Trophoblast cell (in vitro differentiated cells and primary cell): ENCODE measurements at regions not wholly inside any gene's neighbourhood (a gene's known extent, or its start where the extent isn't known, plus 50 kb on each side); places are given as distances from the start of the nearest gene placed in this dataset.

Experiments used
- DNase-seq, 2 donors: peaks; one replicate each; pipeline ENCODE4 v3.0.0-alpha.2; 2016
- H2AFZ ChIP-seq: 2 replicates; pipeline ENCODE4 v1.6.1; 2013; ENCODE audit warnings: low read length, moderate library complexity, mild to moderate bottlenecking; ENCODE audit not compliant: insufficient read depth, poor library complexity
- H2AK5ac ChIP-seq: 2 replicates; pipeline ENCODE4 v1.6.1; 2013; ENCODE audit warnings: mild to moderate bottlenecking, low read length
- H2BK120ac ChIP-seq: 2 replicates; pipeline ENCODE4 v1.6.1; 2013; ENCODE audit warnings: low read length, mild to moderate bottlenecking, moderate library complexity; ENCODE audit not compliant: insufficient read depth, poor library complexity
- H2BK12ac ChIP-seq: 2 replicates; pipeline ENCODE4 v1.6.1; 2013; ENCODE audit warnings: mild to moderate bottlenecking, low read length, moderate library complexity
- H2BK5ac ChIP-seq: 2 replicates; pipeline ENCODE4 v1.6.1; 2013; ENCODE audit warnings: low read length, low read depth, moderate library complexity, mild to moderate bottlenecking; ENCODE audit not compliant: poor library complexity
- H3K14ac ChIP-seq: 2 replicates; pipeline ENCODE4 v1.6.1; 2013; ENCODE audit warnings: mild to moderate bottlenecking, low read length
- H3K18ac ChIP-seq: 2 replicates; pipeline ENCODE4 v1.6.1; 2013; ENCODE audit warnings: mild to moderate bottlenecking, low read length
- H3K23ac ChIP-seq: 2 replicates; pipeline ENCODE4 v1.6.1; 2013; ENCODE audit warnings: low read length
- H3K27ac ChIP-seq: 2 replicates; pipeline ENCODE4 v1.5.1; 2013; ENCODE audit warnings: low read depth, mild to moderate bottlenecking, inconsistent platforms, low read length, moderate library complexity
- H3K27me3 ChIP-seq: 2 replicates; pipeline ENCODE4 v1.6.1; 2013; ENCODE audit warnings: inconsistent platforms, mild to moderate bottlenecking, low read length, moderate library complexity; ENCODE audit not compliant: insufficient read depth
- H3K36me3 ChIP-seq, 2 experiments: 1 replicate in 1 of 2; 2 replicates in 1 of 2; pipeline ENCODE4 v1.6.1; 2013; ENCODE audit warnings: low read length in 2 of 2, mild to moderate bottlenecking in 2 of 2, moderate library complexity in 1 of 2; ENCODE audit not compliant: insufficient read depth in 2 of 2, control insufficient read depth in 1 of 2
- H3K4ac ChIP-seq: 2 replicates; pipeline ENCODE4 v1.6.1; 2013; ENCODE audit warnings: low read depth, mild to moderate bottlenecking, low read length, moderate library complexity
- H3K4me1 ChIP-seq, 2 experiments: 1 replicate in 1 of 2; 2 replicates in 1 of 2; pipeline ENCODE4 v1.6.1; 2013; ENCODE audit warnings: low read length in 2 of 2, mild to moderate bottlenecking in 2 of 2, moderate library complexity in 1 of 2; ENCODE audit not compliant: insufficient read depth in 2 of 2, control insufficient read depth in 1 of 2
- H3K4me2 ChIP-seq: 2 replicates; pipeline ENCODE4 v1.6.1; 2013; ENCODE audit warnings: inconsistent platforms, mild to moderate bottlenecking, low read length, moderate library complexity
- H3K4me3 ChIP-seq: 2 replicates; pipeline ENCODE4 v1.5.1; 2013; ENCODE audit warnings: mild to moderate bottlenecking, low read depth, low read length, inconsistent platforms
- H3K79me1 ChIP-seq: one replicate; pipeline ENCODE4 v1.6.1; 2013; ENCODE audit warnings: low read length
- H3K79me2 ChIP-seq: 2 replicates; pipeline ENCODE4 v1.6.1; 2013; ENCODE audit warnings: low read length, mild to moderate bottlenecking; ENCODE audit not compliant: control insufficient read depth, insufficient read depth, poor library complexity
- H3K9ac ChIP-seq: 2 replicates; pipeline ENCODE4 v1.6.1; 2013; ENCODE audit warnings: mild to moderate bottlenecking, low read length
- H3K9me3 ChIP-seq: 2 replicates; pipeline ENCODE4 v1.6.1; 2013; ENCODE audit warnings: low read depth, mild to moderate bottlenecking, control low read depth, inconsistent platforms, low read length; ENCODE audit not compliant: insufficient read depth
- H4K12ac ChIP-seq: 2 replicates; pipeline ENCODE4 v1.6.1; 2013; ENCODE audit warnings: low read depth, mild to moderate bottlenecking, low read length, moderate library complexity
- H4K8ac ChIP-seq: 2 replicates; pipeline ENCODE4 v1.6.1; 2013; ENCODE audit warnings: low read depth, mild to moderate bottlenecking, low read length, moderate library complexity
- H4K91ac ChIP-seq: one replicate; pipeline ENCODE4 v1.6.1; 2013; ENCODE audit warnings: low read depth, mild to moderate bottlenecking, low read length, moderate library complexity
- WGBS: extraction: QIAGEN DNeasy Blood & Tissue Kit; methylation state at CpG from one replicate; pipeline ENCODE4 v1.1.7; 2013; ENCODE audit warnings: missing lambda C conversion rate; ENCODE audit not compliant: insufficient read length, insufficient coverage; ENCODE audit errors: extremely low coverage; 5-methylcytosine and 5-hydroxymethylcytosine counted together

DNA sequence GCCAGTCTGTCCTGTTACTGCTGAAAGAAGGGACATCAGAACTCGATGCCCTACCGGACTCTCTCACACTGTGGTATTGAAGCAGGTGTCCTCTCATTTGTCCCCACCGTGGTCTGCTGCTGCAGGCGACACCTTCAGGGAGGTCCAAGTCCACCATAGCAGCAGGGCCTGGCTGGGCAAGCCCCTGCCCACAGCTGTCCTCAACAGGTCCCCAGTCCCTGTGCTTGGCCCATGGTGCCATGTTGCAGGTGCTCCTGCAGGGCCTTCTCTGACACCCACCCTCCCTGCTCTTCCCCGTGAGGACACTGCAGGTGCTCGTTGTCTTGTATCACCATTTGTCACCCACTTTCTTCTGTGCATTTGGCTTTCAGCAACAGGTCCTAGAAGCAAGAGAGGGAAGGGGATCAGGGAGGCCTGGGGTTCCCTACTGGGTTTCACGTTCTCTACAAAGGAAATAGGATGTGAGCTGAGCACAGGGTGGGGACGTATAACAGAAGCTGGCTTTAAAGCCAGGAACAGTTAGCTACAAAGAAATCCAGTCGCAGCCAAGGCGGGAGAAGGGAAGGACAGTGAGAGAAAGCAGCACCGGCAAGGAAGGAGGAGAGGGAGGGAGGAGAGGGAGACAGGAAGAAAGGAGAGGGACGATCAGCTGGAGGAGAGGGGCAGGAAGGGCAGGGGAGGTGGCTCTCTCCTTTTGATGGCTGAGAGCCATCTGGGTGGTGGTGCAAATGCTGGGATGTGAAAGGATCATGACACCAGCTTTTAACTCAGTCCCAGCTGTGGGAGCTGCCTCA, 117.7 kb upstream of the FRMD4A start:
- H3K9ac ChIP-seq, result no peak overlapping the region
- no peaks in the 10 kb centered on the region for H3K79me2 ChIP-seq
- H3K79me1 ChIP-seq, result no peaks in the 10 kb centered on the region
- no peak overlapping the region for H4K91ac ChIP-seq
- H3K27me3 ChIP-seq, result no peaks in the 10 kb centered on the region
- H3K36me3 ChIP-seq, result no peaks in the 10 kb centered on the region
- no peak for DNase-seq
- H3K9me3 ChIP-seq, result peaks cover 1% of the 10 kb centered on the region
- H2AK5ac ChIP-seq, result no peak overlapping the region
- H3K27ac ChIP-seq, result no peak overlapping the region
- no peak overlapping the region for H2BK120ac ChIP-seq
- no peak overlapping the region for H3K14ac ChIP-seq
- no peak overlapping the region for H2AFZ ChIP-seq
- no peak overlapping the region for H3K23ac ChIP-seq
- no peak overlapping the region for H4K8ac ChIP-seq
- no peak overlapping the region for H2BK12ac ChIP-seq
- no peak overlapping the region for H3K4me2 ChIP-seq
- H2BK5ac ChIP-seq, result no peak overlapping the region
- H4K12ac ChIP-seq, result no peak overlapping the region
- no peak overlapping the region for H3K18ac ChIP-seq
- WGBS, result no CpG with 5 or more reads among the region's 12 CpGs
- H3K4me1 ChIP-seq, result no peaks in the 10 kb centered on the region
- no peak overlapping the region for H3K4ac ChIP-seq
- H3K4me3 ChIP-seq, result no peak overlapping the region

DNA sequence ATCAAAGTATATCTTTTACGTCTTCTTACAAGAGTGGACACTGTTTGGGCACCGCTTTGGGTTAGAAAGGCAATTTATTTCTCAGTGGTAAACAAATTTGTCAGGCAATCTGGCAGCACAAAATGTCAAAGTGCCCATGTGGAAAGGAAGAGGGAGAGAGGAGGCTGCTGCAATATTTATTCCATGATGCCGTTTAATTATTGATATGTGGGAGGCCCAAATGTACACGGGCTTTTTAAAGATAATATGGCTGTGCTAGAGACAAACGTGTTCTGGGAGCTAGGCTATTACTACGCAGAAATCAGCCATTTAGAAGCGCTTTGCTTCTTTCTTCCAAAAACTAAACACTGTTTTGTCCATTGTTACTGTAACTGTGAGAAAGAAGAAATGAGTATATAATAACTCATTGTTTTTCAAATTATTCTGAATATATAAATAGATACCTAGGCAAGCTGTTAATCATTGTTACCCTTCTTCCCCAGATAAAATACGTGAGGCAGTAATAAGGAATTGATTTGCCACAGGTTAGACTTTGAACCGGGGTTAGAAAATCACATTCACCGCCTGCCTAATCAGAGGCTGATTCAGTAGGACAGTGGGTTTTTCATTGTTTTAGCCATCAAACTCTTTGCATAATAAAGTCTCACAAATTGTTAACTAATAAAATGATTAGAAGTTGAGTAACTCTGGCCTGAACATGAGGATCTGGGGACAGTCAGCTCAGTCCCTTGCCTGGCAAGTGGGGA, 116.5 kb upstream of the FRMD4A start:
- no peak overlapping the region for H2AFZ ChIP-seq
- H3K27ac ChIP-seq, result no peak overlapping the region
- no peak overlapping the region for H2BK120ac ChIP-seq
- no peak overlapping the region for H3K4me2 ChIP-seq
- no peak overlapping the region for H4K91ac ChIP-seq
- H3K4me3 ChIP-seq, result no peak overlapping the region
- no peak overlapping the region for H4K8ac ChIP-seq
- H3K36me3 ChIP-seq, result no peaks in the 10 kb centered on the region
- H3K23ac ChIP-seq, result no peak overlapping the region
- H3K14ac ChIP-seq, result no peak overlapping the region
- no peak for DNase-seq
- no peak overlapping the region for H3K18ac ChIP-seq
- H3K27me3 ChIP-seq, result no peaks in the 10 kb centered on the region
- no peak overlapping the region for H2AK5ac ChIP-seq
- H3K9me3 ChIP-seq, result no peaks in the 10 kb centered on the region
- no peak overlapping the region for H3K4ac ChIP-seq
- H2BK5ac ChIP-seq, result no peak overlapping the region
- no peaks in the 10 kb centered on the region for H3K4me1 ChIP-seq
- no peaks in the 10 kb centered on the region for H3K79me1 ChIP-seq
- H4K12ac ChIP-seq, result no peak overlapping the region
- H3K79me2 ChIP-seq, result no peaks in the 10 kb centered on the region
- no peak overlapping the region for H2BK12ac ChIP-seq
- no CpG with 5 or more reads among the region's 10 CpGs for WGBS
- H3K9ac ChIP-seq, result no peak overlapping the region

DNA sequence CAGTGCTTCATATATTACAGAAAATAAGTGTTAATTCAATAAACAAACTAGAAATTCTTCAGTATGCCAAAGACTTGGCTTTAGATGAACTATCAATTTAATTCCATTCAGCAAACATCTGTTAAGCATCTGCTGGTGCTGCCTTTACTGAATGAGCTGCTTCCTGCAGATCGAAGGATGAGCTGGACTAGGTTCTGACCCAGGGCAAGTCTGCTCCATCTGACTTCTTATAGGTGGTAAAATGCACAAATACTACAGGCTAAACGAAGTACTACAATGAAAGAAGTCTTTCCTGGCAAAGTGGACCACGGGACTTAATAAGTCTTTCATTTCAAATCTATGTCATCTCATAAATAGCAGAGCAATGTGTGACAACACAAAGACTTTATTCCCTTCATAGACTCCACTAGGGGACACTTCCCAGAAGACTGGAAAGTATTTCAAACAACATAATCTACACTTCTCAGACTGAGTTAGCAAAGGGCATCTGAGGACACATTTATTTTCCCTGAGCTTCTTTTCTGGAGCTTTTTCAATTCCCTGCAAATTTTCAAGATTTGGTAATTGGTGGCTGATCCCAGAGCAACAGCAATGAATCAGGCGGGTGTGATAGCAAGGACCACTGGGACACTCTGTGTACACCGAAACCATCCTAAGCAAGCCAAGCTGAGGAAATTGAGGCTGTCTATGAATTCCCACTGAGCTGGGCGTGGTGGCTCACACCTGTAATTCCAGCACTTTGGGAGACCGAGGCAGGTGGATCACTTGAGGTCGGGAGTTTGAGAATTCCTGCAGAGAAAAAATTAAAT, 108.9 kb upstream of the FRMD4A start:
- no peak for DNase-seq
- no peak overlapping the region for H3K9ac ChIP-seq
- no peaks in the 10 kb centered on the region for H3K27me3 ChIP-seq
- H3K4ac ChIP-seq, result no peak overlapping the region
- H3K18ac ChIP-seq, result no peak overlapping the region
- H3K4me1 ChIP-seq, result no peaks in the 10 kb centered on the region
- H3K36me3 ChIP-seq, result no peaks in the 10 kb centered on the region
- H2BK120ac ChIP-seq, result no peak overlapping the region
- H2BK12ac ChIP-seq, result no peak overlapping the region
- H3K79me1 ChIP-seq, result no peaks in the 10 kb centered on the region
- no peak overlapping the region for H3K23ac ChIP-seq
- H3K4me3 ChIP-seq, result no peak overlapping the region
- no peaks in the 10 kb centered on the region for H3K9me3 ChIP-seq
- no peak overlapping the region for H3K27ac ChIP-seq
- H4K8ac ChIP-seq, result no peak overlapping the region
- no CpG with 5 or more reads among the region's 8 CpGs for WGBS
- H2AK5ac ChIP-seq, result no peak overlapping the region
- no peak overlapping the region for H2BK5ac ChIP-seq
- no peak overlapping the region for H4K91ac ChIP-seq
- H3K4me2 ChIP-seq, result no peak overlapping the region
- H4K12ac ChIP-seq, result no peak overlapping the region
- H3K14ac ChIP-seq, result no peak overlapping the region
- no peak overlapping the region for H2AFZ ChIP-seq
- H3K79me2 ChIP-seq, result no peaks in the 10 kb centered on the region

DNA sequence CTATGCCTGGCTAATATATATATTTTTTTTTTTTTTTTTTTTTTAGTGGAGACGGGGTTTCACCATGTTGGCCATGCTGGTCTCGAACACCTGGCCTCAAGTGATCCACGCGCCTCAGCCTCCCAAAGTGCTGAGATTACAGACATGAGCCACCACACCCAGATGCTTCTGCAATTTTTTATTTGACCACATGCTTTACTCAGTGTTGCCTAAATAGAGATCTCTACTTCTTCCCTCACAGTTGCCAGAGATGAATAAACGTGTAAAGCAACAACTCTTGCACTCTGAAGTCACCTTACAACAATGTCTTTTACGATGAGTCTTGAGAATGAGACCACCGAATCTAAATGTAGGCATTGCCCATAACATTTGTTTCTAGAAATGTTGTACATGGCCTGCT, 107.9 kb upstream of the FRMD4A start:
- Histone ChIP-seq H3K23ac (no peak overlapping the region), H3K4me3 (no peak overlapping the region), H4K8ac (no peak overlapping the region), H3K18ac (no peak overlapping the region), H2BK5ac (no peak overlapping the region), H2AFZ (no peak overlapping the region), H3K4me1 (peaks cover 0 to 3% of the 10 kb centered on the region in 2 experiments), H3K27me3 (no peaks in the 10 kb centered on the region), H3K79me2 (no peaks in the 10 kb centered on the region), H3K36me3 (no peaks in the 10 kb centered on the region), H3K9me3 (no peaks in the 10 kb centered on the region), H2AK5ac (no peak overlapping the region), H4K91ac (no peak overlapping the region), H3K27ac (no peak overlapping the region), H2BK12ac (no peak overlapping the region), H3K4me2 (no peak overlapping the region), H3K79me1 (peaks cover 3% of the 10 kb centered on the region), H3K14ac (no peak overlapping the region), H3K4ac (no peak overlapping the region), H3K9ac (no peak overlapping the region), H2BK120ac (no peak overlapping the region), H4K12ac (no peak overlapping the region)
- WGBS, result no CpG with 5 or more reads among the region's 7 CpGs
- no peak for DNase-seq
